ENCODE measurements at regions not wholly inside any gene's neighbourhood (a gene's known extent, or its start where the extent isn't known, plus 50 kb on each side); places are given as distances from the start of the nearest gene placed in this dataset.

- TF ChIP-seq CTCF (IDR thresholded peaks at IDR 0.05) (no peak), POLR2A (IDR thresholded peaks at IDR 0.05) (no peak)
- no peaks in the 10 kb centered on the region for H3K4me1 ChIP-seq
- ATAC-seq, result no peak
- H3K27me3 ChIP-seq, result no peaks in the 10 kb centered on the region
- no peaks in the 10 kb centered on the region for H3K36me3 ChIP-seq
- 69% methylated on average over 3 of the region's 3 CpGs for WGBS (ENCODE audit: insufficient coverage, low coverage, low lambda C conversion rate, missing lambda C conversion rate)
- no peak overlapping the region for H3K27ac ChIP-seq
- H3K9me3 ChIP-seq, result no peaks in the 10 kb centered on the region
- no peak for DNase-seq
- H3K4me3 ChIP-seq, result no peak overlapping the region
- intact Hi-C loops (cut with DNase I), result no loop called here
Observed at GRCh38 chr1:187617776-187618175, 789.0 kb downstream of the PLA2G4A start.

GRCh38 chr1:187619175-187619574 lies 790.4 kb downstream of the PLA2G4A start:
- ATAC-seq (no peak), DNase-seq (no peak)
- no peaks in the 10 kb centered on the region for H3K4me1 ChIP-seq
- H3K27me3 ChIP-seq, result no peaks in the 10 kb centered on the region
- H3K36me3 ChIP-seq, result no peaks in the 10 kb centered on the region
- intact Hi-C loops (cut with DNase I), result no loop called here
- H3K4me3 ChIP-seq, result no peak overlapping the region
- H3K9me3 ChIP-seq, result no peaks in the 10 kb centered on the region
- TF ChIP-seq CTCF (IDR thresholded peaks at IDR 0.05) (no peak), POLR2A (IDR thresholded peaks at IDR 0.05) (no peak)
- H3K27ac ChIP-seq, result no peak overlapping the region

GRCh38 chr1:187621951-187622350 lies 793.2 kb downstream of the PLA2G4A start:
- Histone ChIP-seq H3K4me3 (no peak overlapping the region), H3K27ac (no peak overlapping the region), H3K27me3 (no peaks in the 10 kb centered on the region), H3K9me3 (no peaks in the 10 kb centered on the region), H3K4me1 (no peaks in the 10 kb centered on the region), H3K36me3 (no peaks in the 10 kb centered on the region)
- no peak for DNase-seq
- ATAC-seq, result no peak
- WGBS (ENCODE audit: insufficient coverage, low coverage, low lambda C conversion rate, missing lambda C conversion rate), result 47% methylated on average over 3 of the region's 3 CpGs
- TF ChIP-seq POLR2A (IDR thresholded peaks at IDR 0.05) (no peak), CTCF (IDR thresholded peaks at IDR 0.05) (no peak)
- intact Hi-C loops (cut with DNase I), result no loop called here

- no peak for DNase-seq
- H3K4me1 ChIP-seq, result no peaks in the 10 kb centered on the region
- H3K27ac ChIP-seq, result no peak overlapping the region
- no peak for ATAC-seq
- H3K36me3 ChIP-seq, result no peaks in the 10 kb centered on the region
- intact Hi-C loops (cut with DNase I), result no loop called here
- 19% methylated on average over 1 of the region's 1 CpG for WGBS (ENCODE audit: insufficient coverage, low coverage, low lambda C conversion rate, missing lambda C conversion rate)
- H3K9me3 ChIP-seq, result no peaks in the 10 kb centered on the region
- TF ChIP-seq POLR2A (IDR thresholded peaks at IDR 0.05) (no peak), CTCF (IDR thresholded peaks at IDR 0.05) (no peak)
- H3K4me3 ChIP-seq, result no peak overlapping the region
- H3K27me3 ChIP-seq, result no peaks in the 10 kb centered on the region
Observed at GRCh38 chr1:187622545-187622944, 793.8 kb downstream of the PLA2G4A start.

GRCh38 chr1:187624812-187625545 lies 796.2 kb downstream of the PLA2G4A start:
- no peak for ATAC-seq

More at GRCh38 chr1:187624812-187625545, 796.2 kb downstream of the PLA2G4A start:
- no peak overlapping the region for H3K4me3 ChIP-seq
- H3K36me3 ChIP-seq, result no peaks in the 10 kb centered on the region
- intact Hi-C loops (cut with DNase I), result no loop called here
- no peaks in the 10 kb centered on the region for H3K9me3 ChIP-seq
- WGBS (ENCODE audit: insufficient coverage, low coverage, low lambda C conversion rate, missing lambda C conversion rate), result 68% methylated on average over 2 of the region's 2 CpGs
- no peak overlapping the region for H3K27ac ChIP-seq
- TF ChIP-seq CTCF (IDR thresholded peaks at IDR 0.05) (no peak), POLR2A (IDR thresholded peaks at IDR 0.05) (no peak)
- DNase-seq, result no peak
- H3K27me3 ChIP-seq, result no peaks in the 10 kb centered on the region
- H3K4me1 ChIP-seq, result no peaks in the 10 kb centered on the region

Measured in right lobe of liver (tissue), 6 donors.